22Rv1 (cell line): ENCODE measurements at regions not wholly inside any gene's neighbourhood (a gene's known extent, or its start where the extent isn't known, plus 50 kb on each side); places are given as distances from the start of the nearest gene placed in this dataset.

Experiments
- ZFX ChIP-seq: fragments of 450-650 bp; IDR thresholded peaks from 2 replicates; pipeline ENCODE4 v1.6.1; 2017; ENCODE audit warnings: antibody characterized with exemption, borderline replicate concordance
- TF ChIP-seq, protein P1 (sequence below): fragments of 450-650 bp; IDR thresholded peaks from 2 replicates; pipeline ENCODE4 v1.5.1; 2017; ENCODE audit warnings: mild to moderate bottlenecking

GRCh38 chr14:86707071-86707470 is 1177.1 kb downstream of the FLRT2 start:
- TF ChIP-seq, protein P1, sequence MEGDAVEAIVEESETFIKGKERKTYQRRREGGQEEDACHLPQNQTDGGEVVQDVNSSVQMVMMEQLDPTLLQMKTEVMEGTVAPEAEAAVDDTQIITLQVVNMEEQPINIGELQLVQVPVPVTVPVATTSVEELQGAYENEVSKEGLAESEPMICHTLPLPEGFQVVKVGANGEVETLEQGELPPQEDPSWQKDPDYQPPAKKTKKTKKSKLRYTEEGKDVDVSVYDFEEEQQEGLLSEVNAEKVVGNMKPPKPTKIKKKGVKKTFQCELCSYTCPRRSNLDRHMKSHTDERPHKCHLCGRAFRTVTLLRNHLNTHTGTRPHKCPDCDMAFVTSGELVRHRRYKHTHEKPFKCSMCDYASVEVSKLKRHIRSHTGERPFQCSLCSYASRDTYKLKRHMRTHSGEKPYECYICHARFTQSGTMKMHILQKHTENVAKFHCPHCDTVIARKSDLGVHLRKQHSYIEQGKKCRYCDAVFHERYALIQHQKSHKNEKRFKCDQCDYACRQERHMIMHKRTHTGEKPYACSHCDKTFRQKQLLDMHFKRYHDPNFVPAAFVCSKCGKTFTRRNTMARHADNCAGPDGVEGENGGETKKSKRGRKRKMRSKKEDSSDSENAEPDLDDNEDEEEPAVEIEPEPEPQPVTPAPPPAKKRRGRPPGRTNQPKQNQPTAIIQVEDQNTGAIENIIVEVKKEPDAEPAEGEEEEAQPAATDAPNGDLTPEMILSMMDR = no peak
- no peak for TF ChIP-seq ZFX
